SH-SY5Y (cell line): ENCODE measurements at regions not wholly inside any gene's neighbourhood (a gene's known extent, or its start where the extent isn't known, plus 50 kb on each side); places are given as distances from the start of the nearest gene placed in this dataset.

ENCODE experiments used
- GATA2 ChIP-seq: IDR thresholded peaks from 2 replicates; pipeline ENCODE4 v1.6.1; 2011; ENCODE audit warnings: mild to moderate bottlenecking, low read depth, low read length
- GATA3 ChIP-seq: IDR thresholded peaks from 2 replicates; pipeline ENCODE4 v1.6.1; 2011; ENCODE audit warnings: low read depth, mild to moderate bottlenecking, low read length, moderate library complexity

- TF ChIP-seq GATA3 (no peak), GATA2 (no peak)
Measured at GRCh38 chr2:212842544-212843185, 304.1 kb upstream of the ERBB4 start.

DNA sequence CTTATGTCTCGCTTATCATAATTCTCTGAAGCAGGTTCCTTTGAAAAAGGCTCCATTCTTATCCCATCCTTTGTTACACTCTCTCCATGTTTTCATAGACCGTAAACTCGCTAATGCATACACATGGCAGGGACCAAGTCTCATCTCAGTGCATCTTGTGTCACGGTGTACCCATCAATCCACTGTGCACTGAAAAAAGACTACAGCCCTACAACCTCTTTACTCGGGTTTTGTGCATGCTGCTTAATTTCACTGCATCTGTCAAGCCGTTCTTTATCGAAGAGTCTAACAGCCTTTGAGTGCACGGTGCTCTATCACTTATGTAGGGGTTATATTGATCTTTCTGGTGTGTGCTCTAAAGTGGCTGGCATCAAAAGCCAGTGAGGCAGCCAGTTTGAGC, 302.9 kb upstream of the ERBB4 start:
- TF ChIP-seq GATA3 (no peak), GATA2 (no peak)

- TF ChIP-seq GATA3 (no peak), GATA2 (no peak)
Measured at GRCh38 chr2:212832211-212833195, 293.9 kb upstream of the ERBB4 start.

DNA sequence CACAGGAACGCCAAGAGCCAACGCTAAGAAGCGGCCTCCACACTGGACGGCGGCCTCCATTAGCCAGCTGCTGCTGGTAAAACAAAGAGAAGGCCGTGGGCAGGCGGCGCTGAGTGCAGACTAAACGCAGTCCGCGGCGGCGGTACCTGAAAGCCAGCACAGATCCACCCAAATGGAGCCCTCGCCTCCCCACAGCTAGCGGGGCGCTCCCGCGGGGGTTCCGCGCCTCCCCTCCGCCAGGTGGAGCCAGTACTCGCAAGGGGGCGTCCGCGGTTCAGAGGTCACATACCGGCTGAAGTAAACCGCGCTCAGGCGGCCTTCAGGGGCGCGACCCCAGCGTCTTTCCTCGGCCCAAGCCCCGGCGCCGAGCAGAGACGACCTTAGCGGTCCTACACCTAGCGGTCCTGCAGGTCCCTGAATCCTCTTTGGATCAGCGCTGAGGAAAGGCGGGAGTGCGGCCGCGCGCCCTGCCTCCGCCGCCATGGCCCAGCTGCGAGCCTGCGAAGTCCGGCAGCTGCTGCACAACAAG, 293.1 kb upstream of the ERBB4 start:
- no peak for TF ChIP-seq GATA2
- no peak for TF ChIP-seq GATA3

DNA sequence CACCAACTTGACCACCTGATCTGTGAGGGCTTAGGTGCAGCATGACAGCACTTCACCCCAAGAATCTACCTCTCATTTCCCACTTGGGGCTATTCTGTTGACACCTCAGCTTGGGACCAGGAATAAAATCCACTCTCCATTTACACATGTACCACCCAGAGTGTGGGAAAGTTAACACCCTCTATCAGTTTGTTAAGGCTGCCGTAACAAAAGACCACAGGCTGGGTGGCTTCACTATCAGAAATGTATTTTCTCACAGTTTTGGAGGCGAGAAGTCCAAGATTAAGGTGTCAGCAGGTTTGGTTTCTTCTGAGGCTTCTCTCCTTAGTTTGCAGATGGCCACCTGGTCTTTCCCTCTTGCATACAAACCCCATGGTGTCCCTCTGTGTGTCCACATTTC, 277.7 kb upstream of the ERBB4 start:
- no peak for TF ChIP-seq GATA3
- no peak for TF ChIP-seq GATA2

DNA sequence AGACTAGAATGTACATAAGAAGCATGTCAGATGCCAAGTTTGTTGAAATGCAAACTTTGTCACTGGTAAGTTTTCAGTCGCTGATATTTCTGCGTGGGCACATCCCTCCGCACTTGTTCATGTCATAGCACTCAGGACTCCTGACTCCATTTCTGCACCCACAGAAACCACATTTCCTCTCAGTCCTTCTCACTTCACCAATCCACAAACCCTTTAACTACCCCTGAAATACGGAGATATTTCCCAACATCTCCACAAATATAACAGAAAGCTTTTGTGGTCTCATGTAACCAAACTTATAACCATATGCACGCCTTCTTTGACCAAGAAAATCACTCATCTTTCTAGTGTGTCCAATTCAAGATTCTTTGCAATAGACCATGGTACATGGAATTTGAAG, 276.9 kb upstream of the ERBB4 start:
- TF ChIP-seq GATA3 (no peak), GATA2 (no peak)

GRCh38 chr2:212814941-212815340, 276.3 kb upstream of the ERBB4 start:
- no peak for TF ChIP-seq GATA3

GRCh38 chr2:212811921-212812320, 273.3 kb upstream of the ERBB4 start:
- no peak for TF ChIP-seq GATA3
- no peak for TF ChIP-seq GATA2

GRCh38 chr2:212811036-212811805, 272.6 kb upstream of the ERBB4 start:
- TF ChIP-seq GATA3 = no peak
- TF ChIP-seq GATA2 = no peak

GRCh38 chr2:212797484-212798205, 259.0 kb upstream of the ERBB4 start:
- TF ChIP-seq GATA3 (no peak), GATA2 (no peak)

- TF ChIP-seq GATA2 (no peak), GATA3 (no peak)
Measured at GRCh38 chr2:212794471-212794870, 255.9 kb upstream of the ERBB4 start.

DNA sequence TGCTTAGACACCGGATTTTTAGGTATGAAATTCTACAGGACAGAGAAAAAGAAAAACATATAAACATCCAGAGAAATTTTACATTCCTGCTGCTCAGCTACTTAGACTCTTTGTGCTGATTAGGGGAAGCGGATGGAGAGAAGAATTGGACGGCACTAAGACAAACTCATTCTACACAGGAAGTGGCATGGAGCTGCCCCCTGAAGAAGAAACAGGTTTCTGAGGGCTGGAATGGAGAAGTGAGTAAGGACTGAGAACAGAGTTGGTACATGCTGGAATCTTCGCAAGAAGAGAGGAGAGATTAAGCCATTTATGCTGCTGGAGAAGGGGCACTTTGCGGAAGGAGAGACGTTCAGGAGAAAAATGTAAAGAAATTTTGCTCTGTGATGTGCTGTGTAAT, 253.0 kb upstream of the ERBB4 start:
- TF ChIP-seq GATA3 = no peak
- no peak for TF ChIP-seq GATA2

GRCh38 chr2:212777020-212777491, 238.5 kb upstream of the ERBB4 start:
- TF ChIP-seq GATA2 (no peak), GATA3 (no peak)

GRCh38 chr2:212773808-212774339, 235.3 kb upstream of the ERBB4 start:
- TF ChIP-seq GATA2 = no peak
